ENCODE measurements at regions not wholly inside any gene's neighbourhood (a gene's known extent, or its start where the extent isn't known, plus 50 kb on each side); places are given as distances from the start of the nearest gene placed in this dataset.

DNA sequence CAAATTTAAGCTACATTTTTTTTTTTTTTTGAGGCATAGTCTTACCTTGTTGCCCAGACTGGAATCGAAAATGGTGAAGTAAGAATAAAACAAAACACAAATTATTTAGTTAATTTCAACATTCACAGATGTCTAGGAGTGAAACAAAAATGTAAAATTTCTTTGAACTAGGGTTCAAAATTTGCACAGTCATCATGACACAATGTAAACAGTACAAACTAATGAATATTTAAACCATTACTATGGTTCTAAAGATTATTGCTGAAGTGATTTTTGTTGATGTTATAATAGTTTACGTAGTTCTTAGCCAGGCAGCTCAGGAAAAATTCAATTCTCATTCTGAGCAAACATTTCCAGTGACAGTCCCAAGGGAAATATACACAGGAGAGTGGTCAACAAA is 633.1 kb downstream of the GRXCR1 start:
- DNase-seq (ENCODE audit: low read depth, low spot score) = no peak
- no peak for TF ChIP-seq ZNF274 (IDR thresholded peaks at IDR 0.05; ENCODE audit: low read depth, low read length)
- no peak for TF ChIP-seq SUZ12 (IDR thresholded peaks at IDR 0.05; ENCODE audit: extremely low read depth, insufficient read depth, insufficient read length)
- no peaks in the 10 kb centered on the region for H3K9me3 ChIP-seq (ENCODE audit: insufficient read depth, low read length)

DNA sequence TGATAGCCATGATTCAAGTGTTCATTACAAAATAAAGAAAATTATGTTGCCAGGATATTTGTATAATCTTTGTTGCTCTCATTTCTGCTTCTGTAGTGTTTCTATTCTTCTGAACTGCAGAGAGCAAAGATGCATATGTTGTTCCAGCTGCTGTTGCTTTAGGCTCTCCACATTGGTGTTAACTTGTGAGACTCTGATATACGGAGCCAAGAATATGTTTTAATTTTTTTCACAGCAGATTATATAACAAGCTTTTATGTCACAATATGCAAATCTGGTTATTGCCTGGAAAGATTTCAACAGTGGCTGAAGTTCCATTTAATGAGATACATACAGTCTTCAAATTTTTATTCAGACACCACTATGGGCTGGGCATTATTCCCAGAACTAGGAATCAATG is 655.0 kb downstream of the GRXCR1 start:
- H3K9ac ChIP-seq (ENCODE audit: insufficient read length, low read depth) = no peak overlapping the region
- H3K9me3 ChIP-seq (ENCODE audit: insufficient read depth, low read length) = peaks cover 9% of the 10 kb centered on the region; the same call in 1 of the 2 replicates
- H3K4me3 ChIP-seq (ENCODE audit: insufficient read length, low read depth) = no peak overlapping the region
- no peaks in the 10 kb centered on the region for H3K27me3 ChIP-seq (ENCODE audit: insufficient read depth, insufficient read length)
- TF ChIP-seq YY1 (IDR thresholded peaks at IDR 0.05; ENCODE audit: insufficient read depth, insufficient read length) (no peak), ZNF274 (IDR thresholded peaks at IDR 0.05; ENCODE audit: low read depth, low read length) (no peak), SUZ12 (IDR thresholded peaks at IDR 0.05; ENCODE audit: extremely low read depth, insufficient read depth, insufficient read length) (no peak)
- no peak for DNase-seq (ENCODE audit: low read depth, low spot score)
- H3K4me1 ChIP-seq (ENCODE audit: insufficient read depth, insufficient read length) = no peaks in the 10 kb centered on the region
- no peaks in the 10 kb centered on the region for H3K36me3 ChIP-seq (ENCODE audit: insufficient read depth, insufficient read length, low read length)

More for the DNA sequence above, 633.1 kb downstream of the GRXCR1 start:
- Histone ChIP-seq H3K27me3 (ENCODE audit: insufficient read depth, insufficient read length) (no peaks in the 10 kb centered on the region), H3K9ac (ENCODE audit: insufficient read length, low read depth) (no peak overlapping the region), H3K36me3 (ENCODE audit: insufficient read depth, insufficient read length, low read length) (no peaks in the 10 kb centered on the region), H3K4me1 (ENCODE audit: insufficient read depth, insufficient read length) (no peaks in the 10 kb centered on the region), H3K4me3 (ENCODE audit: insufficient read length, low read depth) (no peak overlapping the region)

DNA sequence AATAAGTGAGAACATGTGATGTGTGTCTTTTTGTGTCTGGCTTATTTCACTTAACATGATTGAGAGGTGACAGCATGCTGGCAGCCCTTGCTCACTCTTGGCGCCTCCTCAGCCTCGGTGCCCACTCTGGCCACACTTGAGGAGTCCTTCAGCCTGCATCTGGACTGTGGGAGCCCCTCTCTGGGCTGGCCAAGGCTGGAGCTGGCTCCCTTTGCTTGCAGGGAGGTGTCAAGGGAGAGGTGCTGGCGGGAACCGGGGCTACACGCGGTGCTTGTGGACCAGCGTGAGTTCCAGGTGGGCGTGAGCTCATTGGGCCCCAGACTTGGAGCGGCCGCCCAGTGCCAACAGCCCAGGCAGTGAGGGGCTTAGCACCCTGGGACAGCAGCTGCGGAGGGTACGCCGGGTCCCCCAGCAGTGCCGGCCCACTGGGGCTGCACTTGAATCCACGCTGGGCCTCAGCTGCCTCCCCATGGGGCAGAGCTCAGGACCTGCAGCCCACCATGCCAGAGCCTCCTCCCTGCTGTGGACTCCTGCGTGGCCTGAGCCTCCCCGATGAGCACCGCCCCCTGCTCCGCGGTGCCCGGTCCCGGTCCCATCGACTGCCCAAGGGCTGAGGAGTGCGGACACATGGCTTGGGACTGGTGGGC is 658.6 kb downstream of the GRXCR1 start:
- H3K36me3 ChIP-seq (ENCODE audit: insufficient read depth, insufficient read length, low read length) = no peaks in the 10 kb centered on the region
- no peaks in the 10 kb centered on the region for H3K4me1 ChIP-seq (ENCODE audit: insufficient read depth, insufficient read length)
- H3K4me3 ChIP-seq (ENCODE audit: insufficient read length, low read depth) = no peak overlapping the region
- H3K27me3 ChIP-seq (ENCODE audit: insufficient read depth, insufficient read length) = no peaks in the 10 kb centered on the region
- no peak overlapping the region for H3K9ac ChIP-seq (ENCODE audit: insufficient read length, low read depth)
- TF ChIP-seq YY1 (IDR thresholded peaks at IDR 0.05; ENCODE audit: insufficient read depth, insufficient read length) (no peak), SUZ12 (IDR thresholded peaks at IDR 0.05; ENCODE audit: extremely low read depth, insufficient read depth, insufficient read length) (no peak), ZNF274 (IDR thresholded peaks at IDR 0.05; ENCODE audit: low read depth, low read length) (no peak)
- no peak for DNase-seq (ENCODE audit: low read depth, low spot score)
- peaks cover 17% of the 10 kb centered on the region; the same call in 1 of the 2 replicates for H3K9me3 ChIP-seq (ENCODE audit: insufficient read depth, low read length)

DNA sequence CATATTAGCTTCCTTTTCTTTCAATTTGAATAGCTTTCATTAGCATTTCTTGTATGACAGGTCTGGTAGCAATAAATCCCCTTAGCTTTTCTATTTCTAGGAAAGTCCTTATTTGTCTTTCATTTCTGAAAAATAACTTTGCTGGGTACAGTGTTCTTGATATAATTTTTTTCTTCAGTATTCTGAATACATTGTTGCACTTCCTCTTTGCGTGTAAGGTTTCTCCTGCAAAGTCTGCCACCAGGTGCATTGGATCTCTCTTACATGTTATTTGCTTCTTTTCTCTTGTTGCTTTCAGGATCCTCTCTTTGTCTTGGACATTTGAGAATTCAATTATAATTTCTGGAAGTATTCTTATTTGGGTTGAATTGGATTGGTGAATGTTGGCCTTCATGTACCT is 663.7 kb downstream of the GRXCR1 start:
- no peak overlapping the region for H3K4me3 ChIP-seq (ENCODE audit: insufficient read length, low read depth)
- no peak for TF ChIP-seq SUZ12 (IDR thresholded peaks at IDR 0.05; ENCODE audit: extremely low read depth, insufficient read depth, insufficient read length)
- no peak for TF ChIP-seq YY1 (IDR thresholded peaks at IDR 0.05; ENCODE audit: insufficient read depth, insufficient read length)
- TF ChIP-seq ZNF274 (IDR thresholded peaks at IDR 0.05; ENCODE audit: low read depth, low read length) = no peak
- no peak overlapping the region for H3K9ac ChIP-seq (ENCODE audit: insufficient read length, low read depth)
- peaks cover 12% of the 10 kb centered on the region; the same call in 1 of the 2 replicates for H3K9me3 ChIP-seq (ENCODE audit: insufficient read depth, low read length)
- H3K4me1 ChIP-seq (ENCODE audit: insufficient read depth, insufficient read length) = no peaks in the 10 kb centered on the region
- no peaks in the 10 kb centered on the region for H3K36me3 ChIP-seq (ENCODE audit: insufficient read depth, insufficient read length, low read length)
- H3K27me3 ChIP-seq (ENCODE audit: insufficient read depth, insufficient read length) = no peaks in the 10 kb centered on the region
- DNase-seq (ENCODE audit: low read depth, low spot score) = no peak

DNA sequence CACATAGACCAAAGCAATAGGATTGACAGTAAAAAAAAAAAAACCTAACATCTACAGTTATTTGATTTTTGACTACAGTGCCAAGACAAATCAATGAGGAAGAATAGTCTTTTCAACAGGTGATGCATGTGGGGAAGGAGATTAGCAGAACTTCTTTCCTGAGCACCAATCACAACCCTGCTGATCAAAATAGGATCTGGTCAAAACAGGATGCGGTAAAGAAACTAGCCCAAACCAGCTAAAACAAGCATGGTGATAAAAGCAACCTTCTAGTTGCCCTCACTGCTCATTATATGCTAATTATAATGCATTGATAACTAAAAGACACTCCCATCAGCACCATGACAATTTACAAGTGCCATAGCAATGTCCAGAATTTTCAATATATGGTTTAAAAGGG is 667.5 kb downstream of the GRXCR1 start:
- no peak for TF ChIP-seq YY1 (IDR thresholded peaks at IDR 0.05; ENCODE audit: insufficient read depth, insufficient read length)
- no peak for TF ChIP-seq SUZ12 (IDR thresholded peaks at IDR 0.05; ENCODE audit: extremely low read depth, insufficient read depth, insufficient read length)
- no peak for TF ChIP-seq ZNF274 (IDR thresholded peaks at IDR 0.05; ENCODE audit: low read depth, low read length)
- DNase-seq (ENCODE audit: low read depth, low spot score) = no peak
- Histone ChIP-seq H3K27me3 (ENCODE audit: insufficient read depth, insufficient read length) (no peaks in the 10 kb centered on the region), H3K4me3 (ENCODE audit: insufficient read length, low read depth) (no peak overlapping the region), H3K9me3 (ENCODE audit: insufficient read depth, low read length) (no peaks in the 10 kb centered on the region), H3K9ac (ENCODE audit: insufficient read length, low read depth) (no peak overlapping the region), H3K4me1 (ENCODE audit: insufficient read depth, insufficient read length) (no peaks in the 10 kb centered on the region), H3K36me3 (ENCODE audit: insufficient read depth, insufficient read length, low read length) (no peaks in the 10 kb centered on the region)

DNA sequence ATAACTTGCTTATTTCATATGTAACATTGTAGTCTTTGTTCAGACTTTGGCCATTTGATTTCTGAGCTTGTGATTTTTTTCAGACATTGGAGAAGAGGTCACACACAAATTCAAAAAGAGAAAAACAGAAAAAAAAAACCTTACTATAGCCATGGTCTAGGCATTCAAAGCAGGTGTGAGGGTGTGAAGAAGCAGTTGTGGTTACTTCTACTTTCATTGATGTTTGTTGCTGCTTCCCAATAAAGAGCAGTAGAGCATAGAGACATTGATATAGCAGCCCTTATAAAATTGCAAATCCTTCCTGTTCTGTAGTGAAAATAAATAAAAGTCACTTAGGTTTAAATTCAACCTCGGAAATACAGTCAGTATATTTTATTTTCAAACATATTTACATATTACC is 671.6 kb downstream of the GRXCR1 start:
- Histone ChIP-seq H3K4me3 (ENCODE audit: insufficient read length, low read depth) (no peak overlapping the region), H3K9me3 (ENCODE audit: insufficient read depth, low read length) (no peaks in the 10 kb centered on the region), H3K4me1 (ENCODE audit: insufficient read depth, insufficient read length) (no peaks in the 10 kb centered on the region), H3K36me3 (ENCODE audit: insufficient read depth, insufficient read length, low read length) (no peaks in the 10 kb centered on the region), H3K9ac (ENCODE audit: insufficient read length, low read depth) (no peak overlapping the region), H3K27me3 (ENCODE audit: insufficient read depth, insufficient read length) (no peaks in the 10 kb centered on the region)
- TF ChIP-seq SUZ12 (IDR thresholded peaks at IDR 0.05; ENCODE audit: extremely low read depth, insufficient read depth, insufficient read length) (no peak), YY1 (IDR thresholded peaks at IDR 0.05; ENCODE audit: insufficient read depth, insufficient read length) (no peak), ZNF274 (IDR thresholded peaks at IDR 0.05; ENCODE audit: low read depth, low read length) (no peak)
- no peak for DNase-seq (ENCODE audit: low read depth, low spot score)

DNA sequence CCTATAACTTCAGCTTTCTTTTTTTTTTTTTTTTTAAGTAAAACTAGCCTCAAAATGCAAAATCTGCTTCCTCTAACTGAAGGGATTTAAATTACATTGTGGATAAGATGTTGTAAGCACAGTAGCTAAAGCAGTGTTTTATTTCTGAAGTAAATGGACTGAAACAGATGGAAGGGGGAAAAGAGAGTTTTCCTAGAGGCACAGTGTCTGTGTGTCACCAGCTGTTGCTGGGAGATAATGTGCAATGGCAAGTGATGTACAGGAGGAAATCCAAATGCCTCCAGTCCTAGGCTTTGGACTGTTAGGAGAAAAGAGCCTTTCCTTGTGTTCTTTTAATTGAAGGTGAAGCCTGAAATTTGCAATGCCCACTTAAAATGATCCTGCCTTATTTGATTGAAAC is 672.1 kb downstream of the GRXCR1 start:
- Histone ChIP-seq H3K4me3 (ENCODE audit: insufficient read length, low read depth) (no peak overlapping the region), H3K27me3 (ENCODE audit: insufficient read depth, insufficient read length) (no peaks in the 10 kb centered on the region), H3K9me3 (ENCODE audit: insufficient read depth, low read length) (no peaks in the 10 kb centered on the region), H3K4me1 (ENCODE audit: insufficient read depth, insufficient read length) (no peaks in the 10 kb centered on the region), H3K36me3 (ENCODE audit: insufficient read depth, insufficient read length, low read length) (no peaks in the 10 kb centered on the region), H3K9ac (ENCODE audit: insufficient read length, low read depth) (no peak overlapping the region)
- TF ChIP-seq YY1 (IDR thresholded peaks at IDR 0.05; ENCODE audit: insufficient read depth, insufficient read length) (no peak), ZNF274 (IDR thresholded peaks at IDR 0.05; ENCODE audit: low read depth, low read length) (no peak), SUZ12 (IDR thresholded peaks at IDR 0.05; ENCODE audit: extremely low read depth, insufficient read depth, insufficient read length) (no peak)
- no peak for DNase-seq (ENCODE audit: low read depth, low spot score)
